ENCODE measurements at regions not wholly inside any gene's neighbourhood (a gene's known extent, or its start where the extent isn't known, plus 50 kb on each side); places are given as distances from the start of the nearest gene placed in this dataset.

- intact Hi-C loops (cut with DNase I; ENCODE audit: low total_unique reads) = no loop called here
- Histone ChIP-seq H3K27me3 (no peaks in the 10 kb centered on the region), H3K4me1 (no peaks in the 10 kb centered on the region), H3K9me3 (no peaks in the 10 kb centered on the region), H3K27ac (no peak overlapping the region), H3K36me3 (no peaks in the 10 kb centered on the region), H3K4me3 (no peak overlapping the region)
- DNase-seq = no peak
- TF ChIP-seq POLR2A (IDR thresholded peaks at IDR 0.05) = no peak
- no peak for TF ChIP-seq CTCF (IDR thresholded peaks at IDR 0.05)
Measured at GRCh38 chr2:40967451-40967850, 515.6 kb upstream of the SLC8A1 start.

GRCh38 chr2:40975151-40975550 lies 523.3 kb upstream of the SLC8A1 start:
- TF ChIP-seq POLR2A (IDR thresholded peaks at IDR 0.05) (no peak), CTCF (IDR thresholded peaks at IDR 0.05) (no peak)
- no peak overlapping the region for H3K27ac ChIP-seq

GRCh38 chr2:40997362-40997761 lies 545.5 kb upstream of the SLC8A1 start:
- Histone ChIP-seq H3K27ac (no peak overlapping the region), H3K4me1 (no peaks in the 10 kb centered on the region), H3K4me3 (no peak overlapping the region), H3K36me3 (no peaks in the 10 kb centered on the region), H3K9me3 (no peaks in the 10 kb centered on the region), H3K27me3 (no peaks in the 10 kb centered on the region)
- no peak for DNase-seq
- TF ChIP-seq CTCF (IDR thresholded peaks at IDR 0.05) (no peak), POLR2A (IDR thresholded peaks at IDR 0.05) (no peak)
- intact Hi-C loops (cut with DNase I; ENCODE audit: low total_unique reads) = no loop called here

More at GRCh38 chr2:40975151-40975550, 523.3 kb upstream of the SLC8A1 start:
- H3K36me3 ChIP-seq = no peaks in the 10 kb centered on the region
- H3K4me3 ChIP-seq = no peak overlapping the region
- H3K4me1 ChIP-seq = no peaks in the 10 kb centered on the region
- no peak for DNase-seq
- no peaks in the 10 kb centered on the region for H3K9me3 ChIP-seq
- intact Hi-C loops (cut with DNase I; ENCODE audit: low total_unique reads) = no loop called here
- no peaks in the 10 kb centered on the region for H3K27me3 ChIP-seq

- DNase-seq = no peak
- H3K9me3 ChIP-seq = no peaks in the 10 kb centered on the region
- H3K27me3 ChIP-seq = no peaks in the 10 kb centered on the region
- H3K27ac ChIP-seq = no peak overlapping the region
- intact Hi-C loops (cut with DNase I; ENCODE audit: low total_unique reads) = no loop called here
- no peak overlapping the region for H3K4me3 ChIP-seq
- H3K36me3 ChIP-seq = no peaks in the 10 kb centered on the region
- TF ChIP-seq POLR2A (IDR thresholded peaks at IDR 0.05) (no peak), CTCF (IDR thresholded peaks at IDR 0.05) (no peak)
- H3K4me1 ChIP-seq = no peaks in the 10 kb centered on the region
Measured at GRCh38 chr2:41000374-41000773, 548.5 kb upstream of the SLC8A1 start.

GRCh38 chr2:41000906-41001305 lies 549.0 kb upstream of the SLC8A1 start:
- Histone ChIP-seq H3K27ac (no peak overlapping the region), H3K9me3 (no peaks in the 10 kb centered on the region), H3K4me3 (no peak overlapping the region), H3K4me1 (no peaks in the 10 kb centered on the region), H3K27me3 (no peaks in the 10 kb centered on the region), H3K36me3 (no peaks in the 10 kb centered on the region)
- intact Hi-C loops (cut with DNase I; ENCODE audit: low total_unique reads) = no loop called here
- TF ChIP-seq POLR2A (IDR thresholded peaks at IDR 0.05) = no peak
- no peak for TF ChIP-seq CTCF (IDR thresholded peaks at IDR 0.05)
- DNase-seq = no peak

Measured in uterus (tissue), 3 donors.